Hepatocyte (in vitro differentiated cells): ENCODE measurements at regions not wholly inside any gene's neighbourhood (a gene's known extent, or its start where the extent isn't known, plus 50 kb on each side); places are given as distances from the start of the nearest gene placed in this dataset.

Source experiments
- CTCF ChIP-seq: fragments of 200-600 bp; sonication (generic); IDR thresholded peaks from 2 replicates; pipeline ENCODE4 v1.5.1; 2016; ENCODE audit warnings: antibody characterized with exemption, mild to moderate bottlenecking; ENCODE audit not compliant: poor library complexity
- EZH2 ChIP-seq: fragments of 200-600 bp; sonication (generic); IDR thresholded peaks from 2 replicates; pipeline ENCODE4 v1.6.1; 2016; ENCODE audit warnings: antibody characterized with exemption, mild to moderate bottlenecking, borderline replicate concordance

- TF ChIP-seq EZH2: no peak
- TF ChIP-seq CTCF: no peak
Measured at GRCh38 chr4:156193800-156194199, 240.1 kb upstream of the CTSO start.
